Right lobe of liver (tissue), 6 donors: ENCODE measurements at regions not wholly inside any gene's neighbourhood (a gene's known extent, or its start where the extent isn't known, plus 50 kb on each side); places are given as distances from the start of the nearest gene placed in this dataset.

ENCODE experiments used
- ATAC-seq, 4 donors: fragments of 200-7000 bp; cut with Tn5 transposase; one replicate each; pipeline ENCODE4 v1.9.1; 2020; ENCODE audit warnings: mild to moderate bottlenecking in 4 of 4, moderate library complexity in 4 of 4
- DNase-seq, 3 donors: peaks; one replicate each; pipeline ENCODE4 v3.0.0-alpha.2; 2020
- H3K27ac ChIP-seq, 3 donors: fragments of 200-600 bp; one replicate each; pipeline ENCODE4 v1.8.0; 2022
- H3K27me3 ChIP-seq, 2 donors: fragments of 200-600 bp; one replicate each; pipeline ENCODE4 v1.8.0; 2022
- H3K36me3 ChIP-seq, 4 donors: fragments of 200-600 bp; sonication (generic) in 1 of 4; one replicate each; pipeline versions ENCODE4 v1.5.1 to v1.8.0; 2017 to 2022; ENCODE audit warnings: control low read depth in 1 of 4
- H3K4me1 ChIP-seq, 4 donors: fragments of 200-600 bp; sonication (generic) in 1 of 4; one replicate each; pipeline versions ENCODE4 v1.5.1 to v1.8.0; 2017 to 2022; ENCODE audit warnings: control low read depth in 1 of 4
- H3K4me3 ChIP-seq, 3 donors: fragments of 200-600 bp; one replicate each; pipeline ENCODE4 v1.8.0; 2022
- H3K9me3 ChIP-seq, 4 donors: fragments of 200-600 bp; sonication (generic) in 1 of 4; one replicate each; pipeline versions ENCODE4 v1.5.1 to v1.8.0; 2017 to 2022; ENCODE audit warnings: control low read depth in 1 of 4
- POLR2A ChIP-seq: fragments of 450-650 bp; IDR thresholded peaks from one replicate; pipeline ENCODE4 v1.6.1; 2017; ENCODE audit warnings: antibody characterized with exemption, mild to moderate bottlenecking
- WGBS: methylation state at CpG from one replicate; pipeline ENCODE4 v1.1.6; 2018; ENCODE audit warnings: low coverage, low lambda C conversion rate; ENCODE audit not compliant: insufficient coverage; ENCODE audit errors: missing lambda C conversion rate; 5-methylcytosine and 5-hydroxymethylcytosine counted together
- intact Hi-C, 2 donors: fragments of 100-400 bp; cut with DNase I; formaldehyde crosslinking; loops; one replicate each; pipeline versions ENCODE4 v1.11.2 to v1.14.1; 2022
- TF ChIP-seq, protein P1 (sequence below), 4 donors: fragments of 200-600 bp in 3 of 4; fragments of 450-650 bp in 1 of 4; IDR thresholded peaks; one replicate each; pipeline versions ENCODE4 v1.5.1 to v1.8.0; 2016 to 2022; ENCODE audit warnings: antibody characterized with exemption in 4 of 4, mild to moderate bottlenecking in 2 of 4
- donor health status: DM: no; HTN: yes; CAD: no.
- donor health status: DM: no; HTN: no; CAD: no.
- donor health status: DM: no; HTN: no; CAD: no.
- donor health status: DM: no; HTN: yes; CAD: no.
- donor health status: DM: no; HTN: yes; CAD: no.

DNA sequence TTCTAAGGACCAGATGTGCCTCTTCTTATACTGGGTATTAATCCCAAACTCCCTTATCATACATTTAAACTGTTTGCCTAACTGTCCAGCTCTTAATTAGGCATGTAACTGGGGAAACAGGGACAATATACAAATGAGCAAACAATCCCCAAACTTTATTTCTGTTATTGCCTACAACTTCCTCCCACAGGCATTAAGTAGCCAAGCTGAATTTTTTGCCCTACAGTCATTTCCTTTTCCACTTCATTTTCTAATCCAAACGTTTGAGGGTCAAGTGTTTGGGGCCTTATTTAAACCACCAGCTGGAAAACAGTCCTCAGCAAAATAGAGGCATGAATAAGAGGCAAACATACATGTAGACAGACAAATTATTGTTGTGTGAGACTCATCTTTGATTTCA lies 77.4 kb upstream of the CCL2 start:
- no peak overlapping the region for H3K27ac ChIP-seq
- TF ChIP-seq POLR2A: no peak
- TF ChIP-seq, protein P1, sequence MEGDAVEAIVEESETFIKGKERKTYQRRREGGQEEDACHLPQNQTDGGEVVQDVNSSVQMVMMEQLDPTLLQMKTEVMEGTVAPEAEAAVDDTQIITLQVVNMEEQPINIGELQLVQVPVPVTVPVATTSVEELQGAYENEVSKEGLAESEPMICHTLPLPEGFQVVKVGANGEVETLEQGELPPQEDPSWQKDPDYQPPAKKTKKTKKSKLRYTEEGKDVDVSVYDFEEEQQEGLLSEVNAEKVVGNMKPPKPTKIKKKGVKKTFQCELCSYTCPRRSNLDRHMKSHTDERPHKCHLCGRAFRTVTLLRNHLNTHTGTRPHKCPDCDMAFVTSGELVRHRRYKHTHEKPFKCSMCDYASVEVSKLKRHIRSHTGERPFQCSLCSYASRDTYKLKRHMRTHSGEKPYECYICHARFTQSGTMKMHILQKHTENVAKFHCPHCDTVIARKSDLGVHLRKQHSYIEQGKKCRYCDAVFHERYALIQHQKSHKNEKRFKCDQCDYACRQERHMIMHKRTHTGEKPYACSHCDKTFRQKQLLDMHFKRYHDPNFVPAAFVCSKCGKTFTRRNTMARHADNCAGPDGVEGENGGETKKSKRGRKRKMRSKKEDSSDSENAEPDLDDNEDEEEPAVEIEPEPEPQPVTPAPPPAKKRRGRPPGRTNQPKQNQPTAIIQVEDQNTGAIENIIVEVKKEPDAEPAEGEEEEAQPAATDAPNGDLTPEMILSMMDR (IDR thresholded peaks at IDR 0.05): no peak
- WGBS: 0% methylated on average over 1 of the region's 1 CpG

DNA sequence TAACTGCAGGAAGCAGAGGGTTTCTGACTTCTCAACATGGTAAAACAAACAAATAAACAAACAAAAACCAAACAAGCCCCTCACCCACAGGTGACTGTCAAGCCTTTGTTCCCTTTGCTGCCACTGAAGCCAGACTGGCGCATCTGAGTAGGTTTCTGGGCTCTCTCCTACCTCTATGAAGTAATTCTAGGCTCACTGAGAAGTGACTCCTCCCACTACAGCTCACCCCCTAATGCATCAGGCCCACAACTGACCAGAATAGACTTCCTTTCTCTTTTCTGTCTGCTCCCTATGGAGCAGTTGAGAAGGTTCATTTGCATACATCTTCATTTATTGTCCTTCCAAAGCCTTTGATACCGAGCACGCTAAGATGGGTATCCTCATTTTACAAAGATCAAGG lies 77.0 kb upstream of the CCL2 start:
- WGBS: 46% methylated on average over 2 of the region's 3 CpGs
- H3K27me3 ChIP-seq: no peaks in the 10 kb centered on the region
- ATAC-seq (no peak), DNase-seq (no peak)
- intact Hi-C loops: no loop called here
- H3K4me3 ChIP-seq: no peak overlapping the region
- H3K9me3 ChIP-seq: no peaks in the 10 kb centered on the region
- TF ChIP-seq, protein P1 (IDR thresholded peaks at IDR 0.05): no peak
- no peak for TF ChIP-seq POLR2A
- H3K27ac ChIP-seq: no peak overlapping the region
- no peaks in the 10 kb centered on the region for H3K4me1 ChIP-seq
- H3K36me3 ChIP-seq: no peaks in the 10 kb centered on the region

More for the DNA sequence above, 77.4 kb upstream of the CCL2 start:
- peak in 1 of 4 donors; percentile 22 for ATAC-seq
- no peaks in the 10 kb centered on the region for H3K9me3 ChIP-seq
- no peaks in the 10 kb centered on the region for H3K4me1 ChIP-seq
- H3K27me3 ChIP-seq: no peaks in the 10 kb centered on the region
- intact Hi-C loops: no loop called here
- H3K36me3 ChIP-seq: no peaks in the 10 kb centered on the region
- DNase-seq: no peak
- H3K4me3 ChIP-seq: no peak overlapping the region

DNA sequence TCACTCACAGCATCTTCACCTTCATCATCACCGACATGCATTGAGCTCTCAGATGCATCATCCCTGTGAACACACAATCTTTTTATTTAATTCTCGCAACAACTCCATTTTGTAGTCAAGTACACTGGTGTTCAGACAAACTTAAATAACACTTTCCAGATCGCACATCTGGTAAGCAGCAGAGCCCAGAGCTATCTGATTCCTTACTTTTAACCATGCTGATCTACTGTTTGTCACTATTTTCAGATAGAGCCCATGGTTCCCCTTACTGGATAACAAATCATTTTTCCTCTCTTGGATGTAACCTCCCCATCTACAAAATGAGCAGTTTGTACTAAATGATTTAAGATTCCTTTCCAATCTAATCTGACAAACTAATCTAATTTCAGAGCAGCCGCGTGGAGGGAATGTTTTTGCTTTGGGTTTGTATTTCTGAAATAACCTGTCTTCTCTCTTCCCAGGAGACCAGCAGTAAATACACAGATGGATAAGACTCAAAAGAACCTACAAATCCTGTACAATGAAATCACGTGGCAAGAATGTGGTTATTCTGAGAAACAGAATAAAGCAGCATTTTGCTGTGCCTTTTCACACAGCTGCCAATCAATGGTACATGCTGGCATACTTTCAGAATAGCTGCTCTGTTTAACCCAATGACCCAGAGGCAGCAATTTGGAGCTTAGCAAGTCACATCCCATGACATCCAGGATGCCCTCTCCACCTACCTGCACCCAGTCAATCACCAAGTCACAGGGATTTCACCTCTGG lies 72.9 kb upstream of the CCL2 start:
- Histone ChIP-seq H3K36me3 (no peaks in the 10 kb centered on the region), H3K4me1 (no peaks in the 10 kb centered on the region), H3K9me3 (no peaks in the 10 kb centered on the region), H3K27ac (no peak overlapping the region), H3K27me3 (no peaks in the 10 kb centered on the region), H3K4me3 (no peak overlapping the region)
- intact Hi-C loops: no loop called here
- DNase-seq: no peak
- TF ChIP-seq, protein P1 (IDR thresholded peaks at IDR 0.05): no peak
- no peak for TF ChIP-seq POLR2A
- WGBS: 43% methylated on average over 6 of the region's 6 CpGs
- no peak for ATAC-seq

DNA sequence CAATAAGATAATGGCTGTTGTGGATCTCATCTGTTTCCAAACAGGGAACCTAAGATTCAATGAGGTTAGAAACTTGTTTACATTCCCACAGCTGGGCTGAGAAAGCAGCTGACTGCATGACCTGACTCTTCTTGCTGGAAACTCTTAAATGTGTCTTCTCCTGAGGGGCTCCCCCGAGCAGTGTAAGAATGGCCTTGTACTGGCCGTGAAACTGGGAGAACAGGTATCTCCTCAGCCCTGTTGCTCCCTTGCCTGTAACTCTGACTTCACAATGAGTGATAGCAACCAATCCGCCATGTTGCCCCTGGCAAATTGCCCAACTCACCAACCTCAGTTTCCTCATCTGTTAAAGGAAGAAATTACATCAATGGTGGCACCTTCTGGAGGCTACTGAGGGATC lies 59.1 kb upstream of the CCL2 start:
- Histone ChIP-seq H3K4me1 (peaks cover 0 to 3% (median 0%) of the 10 kb centered on the region in 4 donors), H3K9me3 (no peaks in the 10 kb centered on the region), H3K4me3 (no peak overlapping the region), H3K27ac (no peak overlapping the region), H3K36me3 (no peaks in the 10 kb centered on the region), H3K27me3 (peaks cover 0 to 4% of the 10 kb centered on the region in 2 donors)
- intact Hi-C loops: no loop called here
- no peak for DNase-seq
- no peak for TF ChIP-seq POLR2A
- TF ChIP-seq, protein P1 (IDR thresholded peaks at IDR 0.05): no peak
- ATAC-seq: no peak
- WGBS: 63% methylated on average over 3 of the region's 3 CpGs
